Midbrain (tissue), 1 donor: ENCODE measurements at regions not wholly inside any gene's neighbourhood (a gene's known extent, or its start where the extent isn't known, plus 50 kb on each side); places are given as distances from the start of the nearest gene placed in this dataset.
A peak's percentile ranks its signal among the peaks of the same experiment; 100 is the strongest.
"Not testable (repeated sequence)": the region's sequence is repeated elsewhere in the genome, so short reads cannot be mapped to it uniquely, and the experiment has no call there.

Source experiments
- DNase-seq: peaks from one replicate; lab custom pipeline; 2025; lab: John Stamatoyannopoulos, UW

- DNase-seq: no peak
Observed at GRCh38 chr4:26175006-26175786, 145.6 kb upstream of the RBPJ start.

GRCh38 chr4:26175905-26176470, 144.8 kb upstream of the RBPJ start:
- no peak for DNase-seq

GRCh38 chr4:26176598-26177149, 144.1 kb upstream of the RBPJ start:
- no peak for DNase-seq

GRCh38 chr4:26178854-26179253, 142.0 kb upstream of the RBPJ start:
- no peak for DNase-seq

GRCh38 chr4:26179316-26179760, 141.5 kb upstream of the RBPJ start:
- DNase-seq: no peak

- no peak for DNase-seq
Observed at GRCh38 chr4:26181616-26182015, 139.2 kb upstream of the RBPJ start.

- no peak for DNase-seq
Observed at GRCh38 chr4:26183017-26183416, 137.8 kb upstream of the RBPJ start.

- DNase-seq: no peak
Observed at GRCh38 chr4:26185436-26185835, 135.4 kb upstream of the RBPJ start.

GRCh38 chr4:26191353-26191752, 129.5 kb upstream of the RBPJ start:
- DNase-seq: no peak

GRCh38 chr4:26192899-26193869, 127.6 kb upstream of the RBPJ start:
- peak; percentile 42 for DNase-seq

GRCh38 chr4:26194764-26195163, 126.0 kb upstream of the RBPJ start:
- DNase-seq: no peak

GRCh38 chr4:26196567-26196966, 124.2 kb upstream of the RBPJ start:
- DNase-seq: no peak

GRCh38 chr4:26197018-26197779, 123.6 kb upstream of the RBPJ start:
- DNase-seq: no peak

GRCh38 chr4:26198931-26199330, 121.9 kb upstream of the RBPJ start:
- DNase-seq: not testable (repeated sequence)

- no peak for DNase-seq
Observed at GRCh38 chr4:26199596-26199995, 121.2 kb upstream of the RBPJ start.

GRCh38 chr4:26201120-26201519, 119.7 kb upstream of the RBPJ start:
- DNase-seq: no peak

GRCh38 chr4:26204249-26204825, 116.5 kb upstream of the RBPJ start:
- no peak for DNase-seq

GRCh38 chr4:26204911-26205370, 115.9 kb upstream of the RBPJ start:
- peak; percentile 39 for DNase-seq

GRCh38 chr4:26206339-26206738, 114.5 kb upstream of the RBPJ start:
- DNase-seq: no peak

- no peak for DNase-seq
Observed at GRCh38 chr4:26206999-26207398, 113.8 kb upstream of the RBPJ start.

GRCh38 chr4:26207631-26208030, 113.2 kb upstream of the RBPJ start:
- no peak for DNase-seq
